ENCODE measurements at regions not wholly inside any gene's neighbourhood (a gene's known extent, or its start where the extent isn't known, plus 50 kb on each side); places are given as distances from the start of the nearest gene placed in this dataset.

DNA sequence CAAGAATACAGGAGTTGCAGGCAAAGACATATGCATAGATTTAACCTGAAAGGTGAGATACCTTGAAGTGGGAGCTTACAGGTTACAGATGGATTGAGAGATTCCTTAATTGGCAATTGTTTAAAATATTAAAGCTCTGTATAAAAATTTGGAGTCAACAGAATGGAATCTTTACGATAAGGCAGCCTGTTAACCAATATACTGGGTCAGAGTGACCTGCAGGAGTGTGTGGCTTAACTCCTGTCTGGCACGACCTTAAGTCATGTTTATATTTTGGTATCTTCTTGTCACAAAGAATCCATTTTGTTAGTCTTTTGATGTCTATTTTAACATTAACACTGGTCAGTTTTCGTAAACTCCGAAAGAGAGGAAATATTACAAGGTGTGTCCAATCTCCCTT, 1058.2 kb upstream of the CRIM1 start:
- TF ChIP-seq CTCF (conservative IDR thresholded peaks at IDR 0.05; ENCODE audit: low read length), result no peak
- H3K4me3 ChIP-seq (ENCODE audit: low read length), result no peak overlapping the region
- no peak for DNase-seq (ENCODE audit: low read depth)

DNA sequence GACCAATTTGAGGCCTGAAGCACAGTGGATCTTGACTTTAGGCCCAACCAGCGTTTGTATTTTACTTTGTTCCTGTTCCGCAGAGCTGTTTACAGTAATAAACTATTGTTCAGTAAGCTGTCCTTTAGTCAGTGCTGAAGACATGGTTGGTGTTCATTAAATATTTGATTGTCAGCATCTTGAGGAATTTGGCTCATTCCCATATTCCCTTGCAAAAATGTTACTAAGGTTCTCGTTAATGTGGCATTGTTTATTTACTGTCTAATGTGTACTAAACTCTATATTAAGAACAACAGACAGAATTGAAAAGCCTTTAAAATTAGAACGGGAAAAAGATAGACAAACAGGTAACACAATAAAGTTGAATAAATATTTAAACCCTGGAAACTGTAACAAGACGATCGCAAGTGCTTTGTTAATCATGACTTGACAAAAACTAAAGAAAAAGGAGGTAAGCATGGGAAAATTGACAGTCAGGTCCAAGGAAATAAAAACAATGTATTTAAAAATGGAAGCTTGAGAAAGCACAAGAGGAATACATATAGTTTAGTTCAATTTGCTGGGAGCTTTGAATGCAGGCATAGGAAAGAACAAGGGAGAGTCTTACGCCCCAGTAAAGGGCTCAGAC, 1060.8 kb upstream of the CRIM1 start:
- no peak for DNase-seq (ENCODE audit: low read depth)
- TF ChIP-seq CTCF (conservative IDR thresholded peaks at IDR 0.05; ENCODE audit: low read length), result no peak

GRCh38 chr2:35293261-35293660, 1062.3 kb upstream of the CRIM1 start:
- TF ChIP-seq CTCF (conservative IDR thresholded peaks at IDR 0.05; ENCODE audit: low read length), result no peak
- no peak for DNase-seq (ENCODE audit: low read depth)
- no peak overlapping the region for H3K4me3 ChIP-seq (ENCODE audit: low read length)

More for the DNA sequence above, 1060.8 kb upstream of the CRIM1 start:
- no peak overlapping the region for H3K4me3 ChIP-seq (ENCODE audit: low read length)

GRCh38 chr2:35292199-35292598, 1063.4 kb upstream of the CRIM1 start:
- no peak for DNase-seq (ENCODE audit: low read depth)
- TF ChIP-seq CTCF (conservative IDR thresholded peaks at IDR 0.05; ENCODE audit: low read length), result no peak
- H3K4me3 ChIP-seq (ENCODE audit: low read length), result no peak overlapping the region

DNA sequence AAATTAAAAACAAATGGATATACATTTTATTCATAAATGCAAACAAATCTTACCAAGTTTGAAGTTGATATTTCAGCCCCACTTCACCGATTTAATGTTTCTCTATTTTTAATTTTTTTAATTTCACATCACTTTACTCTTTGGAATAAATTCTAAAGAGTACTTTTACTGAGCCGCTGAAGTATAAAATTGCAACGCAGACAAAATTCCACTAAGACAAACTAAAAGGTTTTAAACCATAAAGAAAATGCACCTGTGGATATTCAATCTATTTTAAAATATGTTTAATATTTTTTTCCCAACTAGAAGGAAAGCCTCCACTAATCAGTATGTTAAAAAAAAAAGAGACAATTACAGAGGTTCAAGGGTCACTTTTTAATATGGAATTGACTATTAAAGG, 1073.9 kb upstream of the CRIM1 start:
- DNase-seq (ENCODE audit: low read depth), result no peak
- no peak overlapping the region for H3K4me3 ChIP-seq (ENCODE audit: low read length)
- no peak for TF ChIP-seq CTCF (conservative IDR thresholded peaks at IDR 0.05; ENCODE audit: low read length)

GRCh38 chr2:35255826-35256225, 1099.8 kb upstream of the CRIM1 start:
- no peak for DNase-seq (ENCODE audit: low read depth)
- no peak overlapping the region for H3K4me3 ChIP-seq (ENCODE audit: low read length)
- TF ChIP-seq CTCF (conservative IDR thresholded peaks at IDR 0.05; ENCODE audit: low read length), result no peak

- no peak for TF ChIP-seq CTCF (conservative IDR thresholded peaks at IDR 0.05; ENCODE audit: low read length)
- DNase-seq (ENCODE audit: low read depth), result no peak
- no peak overlapping the region for H3K4me3 ChIP-seq (ENCODE audit: low read length)
These were observed 1104.4 kb upstream of the CRIM1 start for GRCh38 chr2:35251156-35251555.

Measured in AG10803 (cell line).